ENCODE measurements at regions not wholly inside any gene's neighbourhood (a gene's known extent, or its start where the extent isn't known, plus 50 kb on each side); places are given as distances from the start of the nearest gene placed in this dataset.

DNA sequence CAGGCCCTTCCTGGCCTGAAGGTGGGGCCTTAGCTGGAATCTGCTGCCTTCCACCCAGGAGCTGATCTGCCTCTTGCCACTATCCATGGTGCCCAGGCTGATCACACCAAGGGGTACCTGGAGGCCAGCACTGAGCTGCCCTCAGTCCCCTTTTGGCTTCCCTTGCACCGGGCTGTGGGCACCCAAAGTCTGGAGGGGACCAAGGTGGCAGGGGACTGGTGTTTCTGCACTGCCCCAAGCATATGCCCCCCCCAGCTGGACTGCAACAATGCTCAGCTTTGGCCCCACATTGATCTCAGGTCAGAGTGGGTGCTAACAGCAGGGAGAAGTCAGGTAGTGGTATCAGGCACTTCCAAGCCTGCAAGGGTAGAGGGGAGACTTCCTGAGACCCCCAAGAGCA, 902.6 kb upstream of the EPHA6 start:
- DNase-seq (ENCODE audit: extremely low spot score), result no peak
- TF ChIP-seq, protein P1, sequence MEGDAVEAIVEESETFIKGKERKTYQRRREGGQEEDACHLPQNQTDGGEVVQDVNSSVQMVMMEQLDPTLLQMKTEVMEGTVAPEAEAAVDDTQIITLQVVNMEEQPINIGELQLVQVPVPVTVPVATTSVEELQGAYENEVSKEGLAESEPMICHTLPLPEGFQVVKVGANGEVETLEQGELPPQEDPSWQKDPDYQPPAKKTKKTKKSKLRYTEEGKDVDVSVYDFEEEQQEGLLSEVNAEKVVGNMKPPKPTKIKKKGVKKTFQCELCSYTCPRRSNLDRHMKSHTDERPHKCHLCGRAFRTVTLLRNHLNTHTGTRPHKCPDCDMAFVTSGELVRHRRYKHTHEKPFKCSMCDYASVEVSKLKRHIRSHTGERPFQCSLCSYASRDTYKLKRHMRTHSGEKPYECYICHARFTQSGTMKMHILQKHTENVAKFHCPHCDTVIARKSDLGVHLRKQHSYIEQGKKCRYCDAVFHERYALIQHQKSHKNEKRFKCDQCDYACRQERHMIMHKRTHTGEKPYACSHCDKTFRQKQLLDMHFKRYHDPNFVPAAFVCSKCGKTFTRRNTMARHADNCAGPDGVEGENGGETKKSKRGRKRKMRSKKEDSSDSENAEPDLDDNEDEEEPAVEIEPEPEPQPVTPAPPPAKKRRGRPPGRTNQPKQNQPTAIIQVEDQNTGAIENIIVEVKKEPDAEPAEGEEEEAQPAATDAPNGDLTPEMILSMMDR (IDR thresholded peaks at IDR 0.05; ENCODE audit: control extremely low read depth, extremely low read depth, low read depth, missing control alignments), result no peak
- ChIA-PET POLR2A (no interaction called here), CTCF (no interaction called here)

DNA sequence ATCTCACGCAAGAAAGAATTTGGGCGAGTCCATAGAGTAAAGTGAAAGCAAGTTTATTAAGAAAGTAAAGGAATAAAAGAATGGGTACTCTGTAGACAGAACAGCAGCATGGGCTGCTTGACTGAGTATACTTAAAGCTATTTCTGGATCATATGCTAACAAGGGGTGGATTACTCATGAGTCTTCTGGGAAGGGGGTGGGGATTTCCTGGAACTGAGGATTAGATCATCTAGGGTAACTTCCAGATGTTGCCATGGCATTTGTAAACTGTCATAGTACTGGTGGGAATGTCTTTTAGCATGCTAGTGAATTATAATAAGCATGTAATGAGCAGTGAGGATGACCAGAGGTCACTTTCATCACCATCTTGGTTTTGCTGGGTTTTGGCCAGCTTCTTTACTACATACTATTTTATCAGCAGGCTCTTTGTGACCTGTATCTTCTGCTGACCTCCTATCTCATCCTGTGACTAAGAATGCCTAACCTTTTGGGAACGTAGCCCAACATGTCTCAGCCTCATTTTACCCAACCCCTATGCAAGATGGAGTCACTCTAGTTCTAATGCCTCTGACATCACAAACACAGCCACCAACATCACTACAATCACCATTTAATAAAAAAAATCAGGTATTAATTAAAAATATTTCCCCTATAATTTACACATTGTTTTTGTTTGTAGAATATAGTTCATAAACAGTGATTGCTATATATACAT, 890.7 kb upstream of the EPHA6 start:
- TF ChIP-seq, protein P1 (IDR thresholded peaks at IDR 0.05; ENCODE audit: control extremely low read depth, extremely low read depth, low read depth, missing control alignments), result no peak
- CTCF ChIA-PET, result interaction anchor here (1.4 kb wide), 1 partner anchor 14 kb away, joined by 3 read pairs; no protein-coding TSS in a partner anchor
- POLR2A ChIA-PET, result no interaction called here
- no peak for DNase-seq (ENCODE audit: extremely low spot score)

DNA sequence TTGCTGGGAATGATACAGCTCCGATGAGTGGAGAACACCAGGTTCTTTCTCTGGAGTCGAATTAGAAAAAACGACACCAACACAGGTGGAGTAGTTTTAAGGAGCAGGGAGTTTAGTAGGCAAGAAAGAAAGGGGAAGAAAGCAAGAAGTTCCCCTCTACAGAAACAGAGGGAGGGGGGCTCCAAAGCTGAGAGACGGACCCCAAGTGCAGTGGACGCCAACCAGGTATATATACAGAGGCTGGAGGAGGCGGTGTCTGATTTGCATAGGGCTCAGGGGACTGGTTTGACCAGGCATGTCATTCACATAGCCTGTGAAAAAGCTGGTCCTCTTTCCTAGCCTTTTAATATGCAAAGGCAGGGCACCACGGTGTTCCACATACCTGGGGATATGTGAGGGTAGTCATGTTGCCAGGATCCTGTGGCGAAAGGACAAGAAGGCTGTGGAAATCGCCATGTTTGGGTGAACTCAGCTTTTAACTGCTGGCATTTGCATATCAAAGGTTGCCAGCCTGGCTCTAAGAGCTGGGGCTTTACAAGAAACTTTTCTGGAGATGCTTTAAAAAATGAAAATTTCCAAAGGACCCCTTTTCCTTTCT, 887.4 kb upstream of the EPHA6 start:
- POLR2A ChIA-PET, result no interaction called here
- DNase-seq (ENCODE audit: extremely low spot score), result no peak
- TF ChIP-seq, protein P1 (IDR thresholded peaks at IDR 0.05; ENCODE audit: control extremely low read depth, extremely low read depth, low read depth, missing control alignments), result no peak
- CTCF ChIA-PET, result no interaction called here

DNA sequence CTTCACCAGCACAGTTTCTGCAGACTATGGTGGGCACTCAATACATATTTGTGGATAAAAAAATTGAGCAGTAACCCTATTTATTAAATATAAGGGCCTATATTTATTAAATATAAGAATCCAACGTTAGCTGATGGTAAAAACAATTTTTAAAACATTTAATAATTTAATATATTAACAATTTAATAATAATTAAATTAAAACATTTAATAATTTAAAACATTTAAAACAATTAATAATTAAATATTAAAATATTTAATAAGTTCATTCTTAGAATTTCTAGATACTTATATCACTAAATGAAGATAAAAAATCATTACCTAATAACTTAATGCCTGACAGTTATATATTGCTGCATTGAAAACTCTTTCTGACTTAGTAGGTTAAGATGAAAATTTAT, 880.2 kb upstream of the EPHA6 start:
- ChIA-PET POLR2A (no interaction called here), CTCF (interaction anchor here (0.8 kb wide), 1 partner anchor 25 kb away, joined by 3 read pairs; no protein-coding TSS in a partner anchor)
- TF ChIP-seq, protein P1 (IDR thresholded peaks at IDR 0.05; ENCODE audit: control extremely low read depth, extremely low read depth, low read depth, missing control alignments), result no peak
- no peak for DNase-seq (ENCODE audit: extremely low spot score)

DNA sequence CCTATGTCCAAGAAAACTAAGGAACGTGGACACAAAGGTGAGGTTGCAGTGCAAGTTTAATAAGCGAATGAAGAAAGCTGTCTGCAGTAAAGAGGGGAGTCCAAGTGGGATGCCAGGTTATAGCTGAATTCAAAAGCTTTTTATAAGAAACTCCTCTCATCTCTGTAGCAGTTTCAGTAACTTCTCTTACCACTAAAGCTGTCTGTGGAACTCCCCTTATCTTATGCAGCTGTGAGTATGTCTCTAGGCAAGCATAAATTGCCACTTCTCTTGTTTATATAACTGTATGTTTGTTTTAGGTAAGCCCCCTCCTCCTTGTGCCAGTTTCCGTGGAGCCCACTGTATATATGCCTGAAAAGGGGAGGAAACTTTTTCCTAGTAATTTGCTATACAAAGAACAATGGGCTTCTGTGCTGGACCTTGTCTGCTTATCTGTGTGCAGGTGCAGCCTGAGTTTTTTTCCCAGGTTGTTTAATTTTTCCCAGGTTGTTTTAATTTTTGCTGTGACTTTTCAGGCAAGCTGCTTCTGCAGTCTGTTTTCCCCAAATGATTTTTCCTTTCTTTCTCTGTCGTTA, 875.1 kb upstream of the EPHA6 start:
- CTCF ChIA-PET, result no interaction called here
- TF ChIP-seq, protein P1 (IDR thresholded peaks at IDR 0.05; ENCODE audit: control extremely low read depth, extremely low read depth, low read depth, missing control alignments), result no peak
- POLR2A ChIA-PET, result no interaction called here
- no peak for DNase-seq (ENCODE audit: extremely low spot score)

DNA sequence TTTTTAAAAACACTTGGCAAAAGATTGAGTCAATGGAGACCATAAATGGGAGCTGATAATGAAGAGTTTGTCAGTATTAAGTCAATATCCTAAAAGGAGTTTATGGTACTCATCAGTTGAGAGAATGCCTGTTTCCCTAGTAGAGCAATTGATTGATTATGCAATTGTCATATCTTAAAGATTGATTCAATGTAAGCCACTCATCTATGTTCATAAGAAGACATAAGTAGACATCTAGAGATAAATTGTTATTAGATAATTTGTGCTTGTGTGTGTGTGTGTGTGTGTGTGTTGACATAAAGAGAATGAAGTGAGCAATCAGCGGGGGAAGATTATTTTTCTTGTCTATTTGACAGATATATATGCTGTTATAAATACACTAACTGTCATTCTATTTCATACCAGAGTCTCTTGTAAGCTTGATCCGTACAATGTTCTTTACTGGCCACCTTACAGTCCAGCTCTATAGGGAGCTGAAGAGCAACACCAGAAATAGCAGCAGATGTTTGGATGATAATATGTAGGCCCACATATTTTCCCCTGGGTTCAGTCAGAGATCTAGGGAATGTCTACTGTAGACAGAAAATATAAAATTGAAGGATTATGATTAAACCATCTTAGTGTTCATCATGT, 848.6 kb upstream of the EPHA6 start:
- CTCF ChIA-PET, result no interaction called here
- no peak for DNase-seq (ENCODE audit: extremely low spot score)
- TF ChIP-seq, protein P1 (IDR thresholded peaks at IDR 0.05; ENCODE audit: control extremely low read depth, extremely low read depth, low read depth, missing control alignments), result no peak
- POLR2A ChIA-PET, result no interaction called here

All from GM10248 (cell line).